ENCODE measurements at regions not wholly inside any gene's neighbourhood (a gene's known extent, or its start where the extent isn't known, plus 50 kb on each side); places are given as distances from the start of the nearest gene placed in this dataset.

GRCh38 chr16:74210245-74210644 is 86.4 kb upstream of the PSMD7 start:
- no peak for TF ChIP-seq Cebpa-rat (IDR thresholded peaks at IDR 0.05)
- Histone ChIP-seq H3K4me1 (no peaks in the 10 kb centered on the region), H3K27ac (no peak overlapping the region), H4K20me1 (no peaks in the 10 kb centered on the region), H3K27me3 (no peaks in the 10 kb centered on the region), H3K9ac (no peak overlapping the region), H3K4me3 (no peak overlapping the region), H3K4me2 (no peak overlapping the region), H3K9me3 (no peaks in the 10 kb centered on the region), H3K36me3 (no peaks in the 10 kb centered on the region)

GRCh38 chr16:74202009-74202408 is 94.6 kb upstream of the PSMD7 start:
- H3K27me3 ChIP-seq = no peaks in the 10 kb centered on the region
- no peak for TF ChIP-seq Cebpa-rat (IDR thresholded peaks at IDR 0.05)
- H4K20me1 ChIP-seq = no peaks in the 10 kb centered on the region
- H3K9ac ChIP-seq = no peak overlapping the region
- no peak overlapping the region for H3K4me2 ChIP-seq
- no peaks in the 10 kb centered on the region for H3K36me3 ChIP-seq
- no peaks in the 10 kb centered on the region for H3K4me1 ChIP-seq
- no peak overlapping the region for H3K27ac ChIP-seq
- no peak overlapping the region for H3K4me3 ChIP-seq
- no peaks in the 10 kb centered on the region for H3K9me3 ChIP-seq

DNA sequence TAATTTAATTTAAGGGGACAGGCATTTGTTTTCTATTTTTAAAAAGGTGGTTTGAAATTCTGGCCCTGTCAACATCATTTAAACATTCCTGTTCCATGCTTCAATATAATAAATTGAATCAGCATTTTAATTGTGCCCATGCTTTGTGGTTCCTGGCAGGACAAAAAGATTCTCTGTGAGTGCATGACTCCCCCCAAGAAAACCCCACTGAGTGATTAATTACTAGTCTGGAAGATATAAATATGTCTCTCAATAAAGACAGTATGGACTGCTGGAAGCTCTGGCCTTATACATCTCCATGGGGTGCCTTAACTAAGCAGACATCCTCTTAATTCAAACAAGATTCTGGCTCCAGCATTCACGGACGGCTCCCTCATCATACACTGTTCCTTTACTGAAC is 95.0 kb upstream of the PSMD7 start:
- Histone ChIP-seq H3K27me3 (no peaks in the 10 kb centered on the region), H3K4me2 (no peak overlapping the region), H3K27ac (no peak overlapping the region), H3K9ac (no peak overlapping the region), H3K4me1 (no peaks in the 10 kb centered on the region), H3K4me3 (no peak overlapping the region), H4K20me1 (no peaks in the 10 kb centered on the region), H3K36me3 (no peaks in the 10 kb centered on the region), H3K9me3 (no peaks in the 10 kb centered on the region)
- no peak for TF ChIP-seq Cebpa-rat (IDR thresholded peaks at IDR 0.05)

- no peak overlapping the region for H3K27ac ChIP-seq
- no peak overlapping the region for H3K4me3 ChIP-seq
- no peaks in the 10 kb centered on the region for H3K9me3 ChIP-seq
- H3K27me3 ChIP-seq = no peaks in the 10 kb centered on the region
- no peak for TF ChIP-seq Cebpa-rat (IDR thresholded peaks at IDR 0.05)
- H3K9ac ChIP-seq = no peak overlapping the region
- no peaks in the 10 kb centered on the region for H4K20me1 ChIP-seq
- no peaks in the 10 kb centered on the region for H3K4me1 ChIP-seq
- H3K36me3 ChIP-seq = no peaks in the 10 kb centered on the region
- no peak overlapping the region for H3K4me2 ChIP-seq
Observed at GRCh38 chr16:74200921-74201320, 95.7 kb upstream of the PSMD7 start.

DNA sequence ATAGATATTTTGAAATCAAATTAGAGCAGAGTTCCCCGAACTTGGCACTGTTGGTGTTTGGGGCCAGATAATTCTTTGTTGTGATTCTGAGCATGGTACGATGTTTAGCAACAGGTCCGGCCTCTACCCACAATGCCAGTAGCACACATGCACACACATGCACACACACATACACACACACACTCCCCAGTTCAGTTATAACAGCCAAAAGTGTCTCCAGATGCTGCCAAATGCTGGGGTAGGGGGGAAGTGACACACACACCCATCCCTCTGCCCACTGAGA is 96.8 kb upstream of the PSMD7 start:
- no peak for TF ChIP-seq Cebpa-rat (IDR thresholded peaks at IDR 0.05)
- H3K9ac ChIP-seq = no peak overlapping the region
- H3K27me3 ChIP-seq = no peaks in the 10 kb centered on the region
- no peaks in the 10 kb centered on the region for H3K9me3 ChIP-seq
- H3K4me1 ChIP-seq = no peaks in the 10 kb centered on the region
- no peaks in the 10 kb centered on the region for H3K36me3 ChIP-seq
- no peak overlapping the region for H3K4me3 ChIP-seq
- H3K4me2 ChIP-seq = no peak overlapping the region
- H4K20me1 ChIP-seq = no peaks in the 10 kb centered on the region
- H3K27ac ChIP-seq = no peak overlapping the region

DNA sequence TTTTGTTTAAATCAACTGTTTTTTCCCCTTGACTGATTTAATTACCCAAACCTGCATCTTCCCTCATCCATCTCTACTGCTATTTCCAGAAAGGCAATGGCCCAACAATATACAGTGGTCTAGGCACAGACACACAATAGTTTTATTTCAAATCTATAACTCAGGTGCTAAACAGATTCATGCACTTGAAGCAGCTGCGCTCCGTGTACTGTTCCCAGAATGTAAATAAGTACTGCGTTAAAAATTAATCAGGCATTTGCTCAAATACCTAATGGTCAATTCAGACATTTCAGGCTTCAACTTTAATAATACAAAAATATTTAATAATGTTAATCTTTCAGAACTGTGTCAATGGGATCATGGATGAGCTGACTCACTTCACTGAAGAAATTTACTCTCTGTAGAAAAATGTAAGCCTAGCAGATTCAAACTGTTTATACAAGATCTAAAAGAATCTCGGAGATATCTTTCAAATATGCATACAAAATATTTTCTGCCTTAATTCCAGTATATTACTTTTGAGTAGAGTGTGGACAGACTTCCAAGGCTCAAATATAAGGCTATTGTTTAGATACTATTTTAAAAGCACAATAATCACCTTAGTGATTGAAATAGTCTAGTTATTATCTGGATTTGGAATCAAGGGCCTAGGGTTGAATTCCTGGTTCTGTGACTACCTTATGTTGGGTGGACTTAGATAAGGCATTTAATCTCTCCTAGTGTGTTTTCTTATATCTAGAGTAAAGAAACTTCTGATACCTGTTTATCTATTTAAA is 97.4 kb upstream of the PSMD7 start:
- Histone ChIP-seq H3K4me2 (no peak overlapping the region), H3K4me3 (no peak overlapping the region)
- no peak for TF ChIP-seq Cebpa-rat (IDR thresholded peaks at IDR 0.05)

GRCh38 chr16:74192281-74192797 is 104.3 kb upstream of the PSMD7 start:
- H3K4me3 ChIP-seq = no peak overlapping the region
- no peaks in the 10 kb centered on the region for H4K20me1 ChIP-seq
- no peaks in the 10 kb centered on the region for H3K9me3 ChIP-seq
- H3K27me3 ChIP-seq = no peaks in the 10 kb centered on the region
- H3K4me1 ChIP-seq = no peaks in the 10 kb centered on the region
- TF ChIP-seq Cebpa-rat (IDR thresholded peaks at IDR 0.05) = no peak
- H3K4me2 ChIP-seq = no peak overlapping the region
- H3K9ac ChIP-seq = no peak overlapping the region
- H3K36me3 ChIP-seq = no peaks in the 10 kb centered on the region
- H3K27ac ChIP-seq = no peak overlapping the region

More for the DNA sequence above, 97.4 kb upstream of the PSMD7 start:
- Histone ChIP-seq H3K27ac (no peak overlapping the region), H3K36me3 (no peaks in the 10 kb centered on the region), H3K27me3 (no peaks in the 10 kb centered on the region), H3K9me3 (no peaks in the 10 kb centered on the region), H4K20me1 (no peaks in the 10 kb centered on the region), H3K4me1 (no peaks in the 10 kb centered on the region), H3K9ac (no peak overlapping the region)

GRCh38 chr16:74190292-74190691 is 106.3 kb upstream of the PSMD7 start:
- Histone ChIP-seq H3K4me2 (no peak overlapping the region), H3K27me3 (no peaks in the 10 kb centered on the region), H3K27ac (no peak overlapping the region), H3K9me3 (no peaks in the 10 kb centered on the region), H3K36me3 (no peaks in the 10 kb centered on the region), H3K4me3 (no peak overlapping the region), H3K4me1 (no peaks in the 10 kb centered on the region), H4K20me1 (no peaks in the 10 kb centered on the region), H3K9ac (no peak overlapping the region)
- TF ChIP-seq Cebpa-rat (IDR thresholded peaks at IDR 0.05) = no peak

GRCh38 chr16:74188856-74189255 is 107.8 kb upstream of the PSMD7 start:
- H3K27me3 ChIP-seq = no peaks in the 10 kb centered on the region
- no peaks in the 10 kb centered on the region for H3K36me3 ChIP-seq
- H3K4me1 ChIP-seq = no peaks in the 10 kb centered on the region
- no peak for TF ChIP-seq Cebpa-rat (IDR thresholded peaks at IDR 0.05)
- no peak overlapping the region for H3K9ac ChIP-seq
- no peak overlapping the region for H3K27ac ChIP-seq
- no peak overlapping the region for H3K4me3 ChIP-seq
- H3K4me2 ChIP-seq = no peak overlapping the region
- no peaks in the 10 kb centered on the region for H3K9me3 ChIP-seq
- no peaks in the 10 kb centered on the region for H4K20me1 ChIP-seq

- Histone ChIP-seq H4K20me1 (no peaks in the 10 kb centered on the region), H3K4me2 (no peak overlapping the region), H3K4me3 (no peak overlapping the region), H3K36me3 (no peaks in the 10 kb centered on the region), H3K27me3 (no peaks in the 10 kb centered on the region), H3K27ac (no peak overlapping the region), H3K9ac (no peak overlapping the region), H3K4me1 (no peaks in the 10 kb centered on the region), H3K9me3 (peaks cover 6% of the 10 kb centered on the region)
- no peak for TF ChIP-seq Cebpa-rat (IDR thresholded peaks at IDR 0.05)
Observed at GRCh38 chr16:74186561-74186971, 110.0 kb upstream of the PSMD7 start.

DNA sequence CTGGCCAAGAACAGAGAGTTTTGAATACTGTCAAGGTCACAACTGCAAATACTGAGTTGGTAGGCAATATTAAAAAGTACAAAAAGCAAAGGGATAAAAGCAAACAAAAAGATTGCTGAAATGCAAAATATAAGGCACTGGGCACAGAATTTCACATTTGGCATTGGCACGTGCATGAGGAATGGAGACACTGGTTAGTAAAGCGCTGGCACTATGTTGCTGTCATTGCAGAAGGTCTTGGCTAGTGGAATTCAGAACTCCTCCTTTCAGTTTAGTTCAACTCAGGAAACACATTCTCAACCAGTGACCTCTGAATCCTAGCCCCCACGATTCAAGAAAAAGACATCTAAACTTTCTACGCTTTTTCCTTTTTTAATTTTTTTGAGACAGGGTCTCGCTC is 111.8 kb upstream of the PSMD7 start:
- peaks cover 7% of the 10 kb centered on the region for H3K9me3 ChIP-seq
- TF ChIP-seq Cebpa-rat (IDR thresholded peaks at IDR 0.05) = no peak
- no peaks in the 10 kb centered on the region for H3K4me1 ChIP-seq
- H3K4me3 ChIP-seq = no peak overlapping the region
- H3K4me2 ChIP-seq = no peak overlapping the region
- H3K9ac ChIP-seq = no peak overlapping the region
- H4K20me1 ChIP-seq = no peaks in the 10 kb centered on the region
- no peak overlapping the region for H3K27ac ChIP-seq
- no peaks in the 10 kb centered on the region for H3K36me3 ChIP-seq
- no peaks in the 10 kb centered on the region for H3K27me3 ChIP-seq

All from BLaER1 (cell line).